GM18507 (cell line): ENCODE measurements at regions not wholly inside any gene's neighbourhood (a gene's known extent, or its start where the extent isn't known, plus 50 kb on each side); places are given as distances from the start of the nearest gene placed in this dataset.

Experiments
- DNase-seq: peaks from one replicate; pipeline ENCODE4 v3.0.0; 2011; ENCODE audit warnings: low read depth; ENCODE audit not compliant: insufficient read length; ENCODE audit errors: extremely low spot score
- FAIRE-seq: peaks from 2 replicates; lab custom pipeline; 2011; peaks lifted over from hg19 to GRCh38; lab: Jason Lieb, UNC

- DNase-seq (no peak), FAIRE-seq (no peak)
These were observed 52.5 kb upstream of the PITX2 start for GRCh38 chr4:110675426-110675825.

GRCh38 chr4:110676241-110676640 lies 53.4 kb upstream of the PITX2 start:
- DNase-seq = no peak
- FAIRE-seq = no peak

GRCh38 chr4:110678517-110679227 lies 55.8 kb upstream of the PITX2 start:
- DNase-seq (no peak), FAIRE-seq (no peak)

- DNase-seq = no peak
These were observed 57.4 kb upstream of the PITX2 start for GRCh38 chr4:110680265-110680664.

GRCh38 chr4:110681381-110681780 lies 58.5 kb upstream of the PITX2 start:
- no peak for DNase-seq
- FAIRE-seq = no peak

More at GRCh38 chr4:110680265-110680664, 57.4 kb upstream of the PITX2 start:
- FAIRE-seq = no peak

GRCh38 chr4:110682311-110682710 lies 59.4 kb upstream of the PITX2 start:
- no peak for DNase-seq

GRCh38 chr4:110683601-110684000 lies 60.7 kb upstream of the PITX2 start:
- DNase-seq (no peak), FAIRE-seq (no peak)

More at GRCh38 chr4:110682311-110682710, 59.4 kb upstream of the PITX2 start:
- FAIRE-seq = no peak

GRCh38 chr4:110702326-110702725 lies 79.4 kb upstream of the PITX2 start:
- no peak for FAIRE-seq
- DNase-seq = no peak

GRCh38 chr4:110704748-110705439 lies 82.0 kb upstream of the PITX2 start:
- DNase-seq = no peak
- peak; percentile 31 for FAIRE-seq

- DNase-seq = no peak
- FAIRE-seq = peak; percentile 49
These were observed 82.5 kb upstream of the PITX2 start for GRCh38 chr4:110705440-110705782.

GRCh38 chr4:110710070-110710469 lies 87.2 kb upstream of the PITX2 start:
- no peak for DNase-seq
- FAIRE-seq = no peak

GRCh38 chr4:110712486-110712885 lies 89.6 kb upstream of the PITX2 start:
- no peak for DNase-seq
- FAIRE-seq = no peak

GRCh38 chr4:110730318-110730717 lies 107.4 kb upstream of the PITX2 start:
- no peak for FAIRE-seq
- DNase-seq = no peak

- FAIRE-seq (no peak), DNase-seq (no peak)
These were observed 111.0 kb upstream of the PITX2 start for GRCh38 chr4:110733901-110734300.

GRCh38 chr4:110735686-110736085 lies 112.8 kb upstream of the PITX2 start:
- DNase-seq (no peak), FAIRE-seq (no peak)

GRCh38 chr4:110737931-110738330 lies 115.1 kb upstream of the PITX2 start:
- DNase-seq (no peak), FAIRE-seq (no peak)

- FAIRE-seq = no peak
- no peak for DNase-seq
These were observed 119.3 kb upstream of the PITX2 start for GRCh38 chr4:110742143-110742542.

- FAIRE-seq (no peak), DNase-seq (no peak)
These were observed 125.2 kb upstream of the PITX2 start for GRCh38 chr4:110748071-110748470.

GRCh38 chr4:110751183-110751582 lies 128.3 kb upstream of the PITX2 start:
- DNase-seq (no peak), FAIRE-seq (no peak)

GRCh38 chr4:110751986-110752385 lies 129.1 kb upstream of the PITX2 start:
- no peak for DNase-seq
- FAIRE-seq = no peak

- no peak for DNase-seq
- FAIRE-seq = no peak
These were observed 130.6 kb upstream of the PITX2 start for GRCh38 chr4:110753466-110753865.
